GM23248 (cell line): ENCODE measurements at regions not wholly inside any gene's neighbourhood (a gene's known extent, or its start where the extent isn't known, plus 50 kb on each side); places are given as distances from the start of the nearest gene placed in this dataset.

Experiments
- DNase-seq: peaks from one replicate; pipeline ENCODE4 v3.0.0-alpha.2; 2015
- H2AFZ ChIP-seq: fragments of 200-600 bp; sonication (generic); 2 replicates; pipeline ENCODE4 v1.6.1; 2016; ENCODE audit warnings: antibody characterized with exemption
- H3F3A ChIP-seq: fragments of 200-600 bp; sonication (generic); 2 replicates; pipeline ENCODE4 v1.6.1; 2016; ENCODE audit warnings: mild to moderate bottlenecking, antibody characterized with exemption, mixed run types; ENCODE audit not compliant: insufficient read depth
- H3K27ac ChIP-seq: fragments of 200-600 bp; sonication (generic); 2 replicates; pipeline ENCODE4 v1.5.1; 2016; ENCODE audit warnings: mild to moderate bottlenecking
- H3K27me3 ChIP-seq: fragments of 200-600 bp; sonication (generic); replicated peaks from 2 replicates; pipeline ENCODE4 v1.6.1; 2016; ENCODE audit warnings: mild to moderate bottlenecking; ENCODE audit not compliant: insufficient read depth
- H3K36me3 ChIP-seq: fragments of 200-600 bp; sonication (generic); 2 replicates; pipeline ENCODE4 v1.6.1; 2016; ENCODE audit warnings: low read depth, mild to moderate bottlenecking
- H3K4me1 ChIP-seq: fragments of 200-600 bp; sonication (generic); 2 replicates; pipeline ENCODE4 v1.6.1; 2016; ENCODE audit warnings: mild to moderate bottlenecking; ENCODE audit not compliant: insufficient read depth
- H3K4me2 ChIP-seq: fragments of 200-600 bp; sonication (generic); one replicate; pipeline ENCODE4 v1.6.1; 2016; ENCODE audit warnings: mild to moderate bottlenecking; ENCODE audit not compliant: unreplicated experiment
- H3K4me3 ChIP-seq: fragments of 200-600 bp; sonication (generic); 2 replicates; pipeline ENCODE4 v1.5.1; 2016; ENCODE audit warnings: mild to moderate bottlenecking
- H3K79me2 ChIP-seq: fragments of 200-600 bp; sonication (generic); 2 replicates; pipeline ENCODE4 v1.6.1; 2016; ENCODE audit warnings: mild to moderate bottlenecking; ENCODE audit not compliant: insufficient read depth
- H3K9ac ChIP-seq: fragments of 200-600 bp; sonication (generic); 2 replicates; pipeline ENCODE4 v1.6.1; 2016; ENCODE audit warnings: mild to moderate bottlenecking
- H3K9me2 ChIP-seq: fragments of 200-600 bp; sonication (generic); 2 replicates; pipeline ENCODE4 v1.6.1; 2016; ENCODE audit warnings: mixed run types, mild to moderate bottlenecking, moderate library complexity; ENCODE audit not compliant: insufficient read depth
- H3K9me3 ChIP-seq: fragments of 200-600 bp; sonication (generic); one replicate; pipeline ENCODE4 v1.6.1; 2017; ENCODE audit warnings: low read depth
- H4K20me1 ChIP-seq: fragments of 200-600 bp; sonication (generic); 2 replicates; pipeline ENCODE4 v1.6.0; 2016; ENCODE audit not compliant: insufficient read depth
- EZH2 ChIP-seq: fragments of 200-600 bp; sonication (generic); IDR thresholded peaks from 2 replicates; pipeline ENCODE4 v1.6.1; 2018; ENCODE audit warnings: antibody characterized with exemption, mild to moderate bottlenecking; ENCODE audit not compliant: insufficient read depth, poor library complexity, severe bottlenecking
- EZH2phosphoT487 ChIP-seq: fragments of 200-600 bp; sonication (generic); IDR thresholded peaks from 2 replicates; pipeline ENCODE4 v1.6.1; 2018; ENCODE audit warnings: antibody characterized with exemption, moderate library complexity, mild to moderate bottlenecking, low read depth; ENCODE audit not compliant: insufficient read depth
- WGBS, 2 experiments: methylation state at CpG; one replicate each; pipeline ENCODE4 v1.1.6; 2015 to 2017; ENCODE audit warnings: low lambda C conversion rate in 2 of 2, low coverage in 1 of 2; ENCODE audit errors: missing lambda C conversion rate in 2 of 2; 5-methylcytosine and 5-hydroxymethylcytosine counted together
- in situ Hi-C: fragments of 300-500 bp; cut with MboI; formaldehyde crosslinking; loops from 2 replicates; pipeline ENCODE4 v1.15.0; 2020

- no peaks in the 10 kb centered on the region for H3K4me1 ChIP-seq
- no peak overlapping the region for H3K27ac ChIP-seq
- TF ChIP-seq EZH2 (no peak), EZH2phosphoT487 (no peak)
- H3K4me2 ChIP-seq: no peak overlapping the region
- DNase-seq: no peak
- no peaks in the 10 kb centered on the region for H3F3A ChIP-seq
- H3K27me3 ChIP-seq: no peaks in the 10 kb centered on the region
- H3K9me2 ChIP-seq: no peaks in the 10 kb centered on the region
- in situ Hi-C loops: no loop called here
- no peaks in the 10 kb centered on the region for H3K36me3 ChIP-seq
- H3K4me3 ChIP-seq: no peak overlapping the region
- no peaks in the 10 kb centered on the region for H3K9me3 ChIP-seq
- no peaks in the 10 kb centered on the region for H4K20me1 ChIP-seq
- no peak overlapping the region for H3K9ac ChIP-seq
- WGBS, 2 experiments: 70 to 72% methylated on average over 9 of the region's 9 CpGs
- no peaks in the 10 kb centered on the region for H3K79me2 ChIP-seq
- no peak overlapping the region for H2AFZ ChIP-seq
Measured at GRCh38 chr2:16142383-16143361, 202.3 kb downstream of the MYCN start.

GRCh38 chr2:16141641-16141921 is 201.2 kb downstream of the MYCN start:
- TF ChIP-seq EZH2phosphoT487: no peak
- no peak for TF ChIP-seq EZH2
- 9 to 22% methylated on average over 2 of the region's 2 CpGs for WGBS, 2 experiments
- in situ Hi-C loops: no loop called here

GRCh38 chr2:16140771-16141640 is 200.7 kb downstream of the MYCN start:
- in situ Hi-C loops: no loop called here
- no peak for DNase-seq
- H3K4me3 ChIP-seq: no peak overlapping the region
- H3K9me2 ChIP-seq: no peaks in the 10 kb centered on the region
- H3K9me3 ChIP-seq: no peaks in the 10 kb centered on the region
- no peaks in the 10 kb centered on the region for H3F3A ChIP-seq
- no peaks in the 10 kb centered on the region for H3K36me3 ChIP-seq
- H3K9ac ChIP-seq: no peak overlapping the region
- 17 to 27% methylated on average over 7 of the region's 7 CpGs for WGBS, 2 experiments
- H4K20me1 ChIP-seq: no peaks in the 10 kb centered on the region
- no peaks in the 10 kb centered on the region for H3K27me3 ChIP-seq
- H2AFZ ChIP-seq: no peak overlapping the region
- H3K4me2 ChIP-seq: no peak overlapping the region
- H3K4me1 ChIP-seq: no peaks in the 10 kb centered on the region
- H3K79me2 ChIP-seq: no peaks in the 10 kb centered on the region
- no peak overlapping the region for H3K27ac ChIP-seq
- no peak for TF ChIP-seq EZH2phosphoT487
- no peak for TF ChIP-seq EZH2

More at GRCh38 chr2:16141641-16141921, 201.2 kb downstream of the MYCN start:
- no peaks in the 10 kb centered on the region for H3K36me3 ChIP-seq
- H4K20me1 ChIP-seq: no peaks in the 10 kb centered on the region
- H3K4me1 ChIP-seq: no peaks in the 10 kb centered on the region
- H3K4me2 ChIP-seq: no peak overlapping the region
- no peaks in the 10 kb centered on the region for H3K27me3 ChIP-seq
- H2AFZ ChIP-seq: no peak overlapping the region
- no peaks in the 10 kb centered on the region for H3K9me3 ChIP-seq
- H3F3A ChIP-seq: no peaks in the 10 kb centered on the region
- no peak overlapping the region for H3K9ac ChIP-seq
- H3K4me3 ChIP-seq: no peak overlapping the region
- H3K9me2 ChIP-seq: no peaks in the 10 kb centered on the region
- no peak for DNase-seq
- no peak overlapping the region for H3K27ac ChIP-seq
- no peaks in the 10 kb centered on the region for H3K79me2 ChIP-seq

GRCh38 chr2:16139663-16140615 is 199.6 kb downstream of the MYCN start:
- H3K4me1 ChIP-seq: no peaks in the 10 kb centered on the region
- no peaks in the 10 kb centered on the region for H3K9me3 ChIP-seq
- no peaks in the 10 kb centered on the region for H3K9me2 ChIP-seq
- no peaks in the 10 kb centered on the region for H3K27me3 ChIP-seq
- H3F3A ChIP-seq: no peaks in the 10 kb centered on the region
- no peak overlapping the region for H3K4me3 ChIP-seq
- no peak overlapping the region for H3K27ac ChIP-seq
- in situ Hi-C loops: no loop called here
- no peak overlapping the region for H2AFZ ChIP-seq
- 35 to 39% methylated on average over 9 of the region's 9 CpGs for WGBS, 2 experiments
- no peak for TF ChIP-seq EZH2phosphoT487
- TF ChIP-seq EZH2: no peak
- H3K36me3 ChIP-seq: no peaks in the 10 kb centered on the region
- no peaks in the 10 kb centered on the region for H3K79me2 ChIP-seq
- no peak overlapping the region for H3K9ac ChIP-seq
- no peak overlapping the region for H3K4me2 ChIP-seq
- no peaks in the 10 kb centered on the region for H4K20me1 ChIP-seq
- no peak for DNase-seq
